ENCODE measurements at regions not wholly inside any gene's neighbourhood (a gene's known extent, or its start where the extent isn't known, plus 50 kb on each side); places are given as distances from the start of the nearest gene placed in this dataset.

DNA sequence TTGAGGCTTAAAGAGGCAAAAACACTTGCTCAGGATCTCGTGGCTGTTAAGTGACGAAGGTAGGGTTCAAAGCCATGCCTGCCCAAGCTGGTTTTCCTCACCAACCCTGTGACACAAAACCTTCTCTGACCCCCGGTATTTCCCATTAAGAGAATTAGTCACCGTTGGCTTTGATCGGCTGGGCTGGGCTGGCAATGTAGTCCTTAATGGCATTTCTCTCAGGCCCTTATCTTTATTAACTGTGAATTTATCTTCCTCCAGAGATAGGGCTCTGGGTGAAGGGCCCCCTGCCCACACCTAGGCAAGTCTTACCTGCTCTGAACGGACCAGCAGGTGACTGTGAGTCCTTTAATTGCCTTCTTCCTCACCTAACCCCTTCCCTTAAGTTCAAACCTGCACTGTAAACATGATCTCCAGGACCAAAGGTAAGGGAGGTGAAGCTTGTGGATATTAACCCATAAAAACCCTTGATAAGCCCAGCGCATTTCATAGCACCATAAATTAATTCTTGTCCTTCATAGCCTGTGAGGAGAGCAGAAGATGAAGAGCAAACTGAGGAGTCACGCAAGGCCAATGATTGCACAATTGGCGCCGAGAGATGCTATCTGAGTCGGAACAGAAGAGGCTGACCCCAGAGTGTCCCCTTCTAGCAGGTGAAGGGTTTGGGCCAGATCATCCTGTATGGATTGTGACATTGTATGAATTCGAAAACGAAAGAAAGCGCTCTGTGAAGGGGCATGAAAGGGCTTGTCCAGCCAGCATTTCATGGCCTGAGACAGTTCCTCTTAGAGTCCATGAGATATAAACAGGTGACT is 790.8 kb upstream of the TBX3 start:
- TF ChIP-seq, protein P1, sequence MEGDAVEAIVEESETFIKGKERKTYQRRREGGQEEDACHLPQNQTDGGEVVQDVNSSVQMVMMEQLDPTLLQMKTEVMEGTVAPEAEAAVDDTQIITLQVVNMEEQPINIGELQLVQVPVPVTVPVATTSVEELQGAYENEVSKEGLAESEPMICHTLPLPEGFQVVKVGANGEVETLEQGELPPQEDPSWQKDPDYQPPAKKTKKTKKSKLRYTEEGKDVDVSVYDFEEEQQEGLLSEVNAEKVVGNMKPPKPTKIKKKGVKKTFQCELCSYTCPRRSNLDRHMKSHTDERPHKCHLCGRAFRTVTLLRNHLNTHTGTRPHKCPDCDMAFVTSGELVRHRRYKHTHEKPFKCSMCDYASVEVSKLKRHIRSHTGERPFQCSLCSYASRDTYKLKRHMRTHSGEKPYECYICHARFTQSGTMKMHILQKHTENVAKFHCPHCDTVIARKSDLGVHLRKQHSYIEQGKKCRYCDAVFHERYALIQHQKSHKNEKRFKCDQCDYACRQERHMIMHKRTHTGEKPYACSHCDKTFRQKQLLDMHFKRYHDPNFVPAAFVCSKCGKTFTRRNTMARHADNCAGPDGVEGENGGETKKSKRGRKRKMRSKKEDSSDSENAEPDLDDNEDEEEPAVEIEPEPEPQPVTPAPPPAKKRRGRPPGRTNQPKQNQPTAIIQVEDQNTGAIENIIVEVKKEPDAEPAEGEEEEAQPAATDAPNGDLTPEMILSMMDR (IDR thresholded peaks at IDR 0.05; ENCODE audit: low read depth, low read length), result no peak
- no peak for TF ChIP-seq POLR2A (IDR thresholded peaks at IDR 0.05; ENCODE audit: extremely low read depth, insufficient read length)
- TF ChIP-seq, protein P2, sequence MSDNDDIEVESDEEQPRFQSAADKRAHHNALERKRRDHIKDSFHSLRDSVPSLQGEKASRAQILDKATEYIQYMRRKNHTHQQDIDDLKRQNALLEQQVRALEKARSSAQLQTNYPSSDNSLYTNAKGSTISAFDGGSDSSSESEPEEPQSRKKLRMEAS (IDR thresholded peaks at IDR 0.05; ENCODE audit: low read depth, low read length), result no peak
- no peak for TF ChIP-seq MYC (IDR thresholded peaks at IDR 0.05; ENCODE audit: low read depth, low read length)
